LoVo (cell line): ENCODE measurements at regions not wholly inside any gene's neighbourhood (a gene's known extent, or its start where the extent isn't known, plus 50 kb on each side); places are given as distances from the start of the nearest gene placed in this dataset.

Experiments
- DNase-seq: peaks from one replicate; pipeline ENCODE4 v3.0.0-alpha.2; 2016; ENCODE audit warnings: low spot score

DNA sequence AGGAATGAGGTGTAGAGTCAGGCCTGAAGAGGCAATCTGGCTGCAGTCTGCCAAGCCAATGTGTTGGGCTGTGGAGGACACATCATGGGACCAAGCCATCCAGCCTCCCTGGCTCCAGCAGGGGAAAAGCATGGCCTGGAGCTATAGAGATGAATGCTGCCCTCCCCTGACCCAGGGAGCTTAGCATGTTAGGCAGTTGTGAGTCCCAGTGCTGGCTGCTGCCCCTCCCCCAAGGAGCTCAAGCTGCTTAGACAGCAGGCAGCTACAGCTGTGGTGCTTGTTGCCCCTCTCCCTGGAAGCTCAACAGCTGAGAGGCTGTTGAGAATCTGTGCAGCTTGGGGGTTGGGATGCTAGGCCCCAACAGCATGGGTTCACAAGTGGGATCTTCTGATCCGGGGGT, 85.6 kb upstream of the DNAJC19 start:
- DNase-seq, result no peak

DNA sequence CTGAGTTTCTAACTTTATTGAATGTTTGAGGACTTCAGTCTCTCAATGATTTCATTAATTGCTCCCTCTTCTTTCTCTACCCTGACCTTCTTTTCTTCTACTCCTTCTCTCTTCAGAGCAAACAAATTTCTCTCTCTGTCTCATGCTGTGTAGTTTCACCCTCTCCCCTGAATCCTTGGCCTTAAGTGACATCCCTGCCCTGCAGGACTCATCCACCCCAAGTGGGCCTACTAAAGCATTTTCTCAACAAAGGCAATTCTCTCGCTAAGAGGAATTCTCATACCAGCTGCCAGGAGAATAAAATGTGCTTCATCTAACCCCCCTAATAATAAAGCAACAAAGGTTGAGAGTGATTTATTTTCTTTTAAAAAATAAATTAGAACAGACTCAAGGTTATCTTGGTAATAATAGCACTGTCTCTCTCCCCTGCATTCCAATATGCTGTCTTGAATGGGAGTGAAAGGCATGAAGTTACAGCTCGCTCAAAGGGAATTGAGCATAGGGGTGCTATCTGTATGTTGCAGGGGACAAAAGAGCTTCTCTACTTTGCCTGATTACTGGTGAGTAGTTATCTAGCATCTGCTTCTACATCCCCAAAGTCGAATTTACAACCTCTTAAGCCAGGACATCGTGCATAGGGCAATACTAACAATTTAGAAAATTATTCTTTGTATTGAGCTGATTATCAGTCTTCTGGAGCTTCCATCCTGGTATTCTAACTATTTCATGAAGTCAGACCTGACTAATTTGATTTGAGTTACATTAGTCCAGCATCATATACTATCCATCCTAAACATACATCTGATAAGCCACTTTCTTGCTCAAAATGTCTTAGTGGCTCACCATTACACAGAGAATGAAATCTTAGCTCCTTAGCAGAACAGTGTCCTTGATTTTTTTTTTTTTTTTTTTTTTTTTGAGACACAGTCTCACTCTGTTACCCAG, 76.9 kb upstream of the DNAJC19 start:
- no peak for DNase-seq

DNA sequence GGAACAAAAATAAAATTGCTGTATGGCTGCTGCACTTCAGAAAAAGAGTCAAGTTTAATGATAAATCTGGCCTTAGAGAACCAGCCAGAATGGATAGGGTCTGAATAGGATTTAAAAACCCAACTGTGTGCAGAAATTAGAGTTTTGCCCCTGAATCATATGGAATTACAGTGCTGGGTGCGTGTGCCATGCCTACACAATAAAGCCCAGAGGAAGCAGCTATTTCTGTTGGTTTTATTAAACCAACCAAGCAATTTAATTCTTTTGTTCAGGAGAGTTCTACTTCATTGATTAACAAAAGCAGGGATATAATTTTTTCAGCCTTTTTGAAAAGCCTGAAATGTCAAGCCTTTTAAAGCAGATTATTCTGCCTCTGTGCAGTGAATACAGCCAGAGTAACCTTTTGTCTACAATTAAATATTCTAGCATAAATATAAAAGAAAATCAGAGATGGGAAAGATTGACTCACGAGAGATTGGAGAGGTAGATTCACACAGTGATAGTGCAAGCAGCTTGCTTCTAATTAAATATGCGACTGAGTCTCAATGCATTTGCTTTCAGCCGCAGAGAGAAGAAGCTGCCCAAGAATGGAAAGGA, 66.7 kb upstream of the DNAJC19 start:
- DNase-seq, result no peak

DNA sequence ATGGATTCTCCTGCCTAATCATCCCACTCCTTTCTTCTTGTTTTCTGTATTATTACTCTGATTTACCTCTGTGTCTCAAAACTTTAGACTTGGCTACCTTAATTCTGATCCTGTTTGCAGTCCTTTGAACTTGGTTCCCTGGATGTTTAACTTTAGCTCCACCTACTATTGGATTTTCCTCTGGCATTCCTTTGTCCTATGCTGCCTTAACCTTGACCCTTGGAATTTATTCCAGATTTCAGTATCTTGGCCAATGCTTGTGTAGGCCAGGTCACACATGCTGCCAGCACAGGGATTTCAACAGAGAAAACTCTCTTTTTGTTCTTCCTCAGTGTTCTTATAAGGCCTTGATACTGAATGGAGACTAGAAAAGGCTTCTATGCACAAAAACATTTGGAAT, 65.0 kb upstream of the DNAJC19 start:
- DNase-seq, result no peak

GRCh38 chr3:181052256-181052655, 62.7 kb upstream of the DNAJC19 start:
- DNase-seq, result no peak

DNA sequence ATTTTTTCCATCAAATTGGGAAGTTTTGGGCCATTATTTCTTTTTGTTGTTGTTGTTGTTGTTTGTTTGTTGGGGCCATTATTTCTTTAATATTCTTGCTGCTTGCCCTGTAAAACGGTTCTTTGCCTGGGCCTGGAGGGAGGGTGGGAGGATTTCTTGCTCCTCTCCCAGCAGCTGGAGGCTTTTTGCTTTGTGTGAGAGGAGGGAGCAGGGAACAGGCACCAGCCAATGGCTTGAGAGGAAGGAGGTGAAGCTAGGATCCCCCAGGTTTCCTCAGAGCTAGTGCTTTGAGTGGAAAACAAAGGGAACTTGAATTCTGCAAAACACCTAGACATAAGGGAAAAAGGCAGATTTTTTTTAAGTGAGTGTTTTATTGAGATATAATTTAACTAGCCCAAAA, 61.2 kb upstream of the DNAJC19 start:
- DNase-seq, result no peak

DNA sequence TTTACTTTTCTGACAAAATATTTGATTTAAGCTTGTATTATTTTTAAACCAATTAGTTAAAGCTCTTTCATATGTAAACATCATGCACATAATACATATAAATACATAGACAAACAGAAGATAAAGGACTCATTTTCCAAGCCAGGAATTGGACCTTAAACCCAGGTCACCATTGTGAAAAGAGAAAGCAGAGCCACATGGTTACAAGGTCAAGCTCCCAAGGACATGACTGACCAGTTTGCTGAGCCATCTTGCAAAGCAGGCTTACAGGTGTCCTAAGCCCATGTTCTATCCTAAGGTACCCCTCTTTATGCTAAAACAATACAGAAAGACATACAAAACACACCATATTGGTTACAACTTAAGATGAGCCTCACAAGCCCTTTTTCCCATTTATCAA, 50.5 kb upstream of the DNAJC19 start:
- DNase-seq, result no peak
